IMR-90 (cell line): ENCODE measurements at regions not wholly inside any gene's neighbourhood (a gene's known extent, or its start where the extent isn't known, plus 50 kb on each side); places are given as distances from the start of the nearest gene placed in this dataset.

Source experiments
- ATAC-seq: fragments of 200-7000 bp; cut with Tn5 transposase; 2 replicates; pipeline ENCODE4 v1.9.1; 2020; ENCODE audit warnings: low read depth, mild to moderate bottlenecking, moderate library complexity
- BruUV-seq: library from RNA; stranded (reverse); fragments of 400-500 nt; replicated peaks from 2 replicates; lab custom pipeline; 2021; lab: Mats Ljungman, UMichigan
- CTCF ChIA-PET: fragments of 300-600 bp; formaldehyde crosslinking; extraction: SDS; loops from one replicate; lab custom pipeline; 2021; ENCODE audit warnings: antibody characterized with exemption; lab: Yijun Ruan, JAX
- POLR2A ChIA-PET: fragments of 300-600 bp; sonication (Branson Sonifier 250); formaldehyde crosslinking; loops from one replicate; lab custom pipeline; 2022; ENCODE audit warnings: antibody characterized with exemption; ENCODE audit not compliant: unreplicated experiment; lab: Charles Lee
- DNase-seq: peaks from one replicate; pipeline ENCODE4 v3.0.0; 2013
- H2AFZ ChIP-seq: replicated peaks from 2 replicates; pipeline ENCODE3; 2013; ENCODE audit warnings: low read length, mild to moderate bottlenecking; ENCODE audit not compliant: poor library complexity
- H2AK5ac ChIP-seq: 2 replicates; pipeline ENCODE4 v1.6.1; 2013; ENCODE audit warnings: low read depth, low read length, inconsistent platforms
- H2AK9ac ChIP-seq: replicated peaks from 2 replicates; pipeline ENCODE3; 2013; ENCODE audit warnings: mild to moderate bottlenecking, low read depth, low read length, moderate library complexity; ENCODE audit not compliant: poor library complexity
- H2BK120ac ChIP-seq: 2 replicates; pipeline ENCODE4 v1.6.1; 2013; ENCODE audit warnings: low read depth, low read length, inconsistent platforms
- H2BK15ac ChIP-seq: 3 replicates; pipeline ENCODE4 v1.6.1; 2013; ENCODE audit warnings: low read depth, low read length, inconsistent platforms
- H2BK20ac ChIP-seq: 2 replicates; pipeline ENCODE4 v1.6.1; 2013; ENCODE audit warnings: low read depth, mild to moderate bottlenecking, inconsistent platforms, low read length, moderate library complexity
- H2BK5ac ChIP-seq: 2 replicates; pipeline ENCODE4 v1.6.1; 2013; ENCODE audit warnings: mild to moderate bottlenecking, low read depth, low read length, inconsistent platforms; ENCODE audit not compliant: poor library complexity, severe bottlenecking
- H3K14ac ChIP-seq: replicated peaks from 2 replicates; pipeline ENCODE4 v1.6.1; 2013; ENCODE audit warnings: low read depth, low read length, inconsistent platforms
- H3K18ac ChIP-seq: 2 replicates; pipeline ENCODE4 v1.6.1; 2013; ENCODE audit warnings: low read depth, low read length, control low read depth
- H3K23ac ChIP-seq: 2 replicates; pipeline ENCODE4 v1.6.1; 2013; ENCODE audit warnings: low read depth, low read length, inconsistent platforms
- H3K27ac ChIP-seq: 2 replicates; pipeline ENCODE4 v1.5.1; 2013; ENCODE audit warnings: mild to moderate bottlenecking, control low read depth, low read length; ENCODE audit not compliant: insufficient read depth
- H3K27me3 ChIP-seq: 2 replicates; pipeline ENCODE4 v1.6.1; 2013; ENCODE audit warnings: low read length; ENCODE audit not compliant: control insufficient read depth, insufficient read depth
- H3K36me3 ChIP-seq: 2 replicates; pipeline ENCODE4 v1.6.1; 2013; ENCODE audit warnings: low read length, mixed read lengths; ENCODE audit not compliant: control insufficient read depth, insufficient read depth
- H3K4ac ChIP-seq: 2 replicates; pipeline ENCODE4 v1.6.1; 2013; ENCODE audit warnings: low read depth, low read length, inconsistent platforms
- H3K4me1 ChIP-seq: 2 replicates; pipeline ENCODE4 v1.6.1; 2013; ENCODE audit warnings: low read length, mixed read lengths; ENCODE audit not compliant: control insufficient read depth, insufficient read depth
- H3K4me2 ChIP-seq: 2 replicates; pipeline ENCODE4 v1.6.1; 2013; ENCODE audit warnings: low read depth, mild to moderate bottlenecking, control low read depth, low read length, moderate library complexity
- H3K4me3 ChIP-seq: 2 replicates; pipeline ENCODE4 v1.5.1; 2013; ENCODE audit warnings: low read depth, mild to moderate bottlenecking, control low read depth, low read length, moderate library complexity; ENCODE audit not compliant: insufficient read depth
- H3K56ac ChIP-seq: 2 replicates; pipeline ENCODE4 v1.6.1; 2013; ENCODE audit warnings: low read length, inconsistent platforms; ENCODE audit not compliant: insufficient read depth; ENCODE audit errors: extremely low read depth
- H3K79me1 ChIP-seq, 2 experiments: 2 replicates each; pipeline ENCODE4 v1.6.1; 2013; ENCODE audit warnings: low read length in 2 of 2, inconsistent platforms in 1 of 2, low read depth in 1 of 2
- H3K9ac ChIP-seq: 2 replicates; pipeline ENCODE4 v1.6.1; 2013; ENCODE audit warnings: low read depth, low read length, control low read depth
- H3K9me1 ChIP-seq: 2 replicates; pipeline ENCODE4 v1.6.1; 2013; ENCODE audit warnings: low read length, inconsistent platforms; ENCODE audit not compliant: insufficient read depth
- H3K9me3 ChIP-seq: 2 replicates; pipeline ENCODE4 v1.6.1; 2013; ENCODE audit warnings: low read length; ENCODE audit not compliant: control insufficient read depth, insufficient read depth
- H4K20me1 ChIP-seq: 2 replicates; pipeline ENCODE4 v1.6.1; 2013; ENCODE audit warnings: low read length, inconsistent platforms; ENCODE audit not compliant: insufficient read depth
- H4K5ac ChIP-seq: 2 replicates; pipeline ENCODE4 v1.6.1; 2013; ENCODE audit warnings: mild to moderate bottlenecking, low read depth, low read length, control low read depth
- H4K8ac ChIP-seq, 2 experiments: 2 replicates each; pipeline ENCODE4 v1.6.1; 2013; ENCODE audit warnings: low read depth in 2 of 2, low read length in 2 of 2, control low read depth in 1 of 2, inconsistent platforms in 1 of 2
- H4K91ac ChIP-seq: 2 replicates; pipeline ENCODE4 v1.6.1; 2013; ENCODE audit warnings: low read depth, low read length, inconsistent platforms; ENCODE audit not compliant: insufficient read depth
- BHLHE40 ChIP-seq: fragments of 150-350 bp; IDR thresholded peaks from 2 replicates; pipeline ENCODE4 v1.6.1; 2016; ENCODE audit warnings: mild to moderate bottlenecking, low read depth, low read length
- CEBPB ChIP-seq: IDR thresholded peaks from 2 replicates; pipeline ENCODE4 v1.6.1; 2012; ENCODE audit warnings: low read depth, low read length, improper control_type of control experiment
- CHD1 ChIP-seq: IDR thresholded peaks from 2 replicates; pipeline ENCODE4 v1.6.1; 2012; ENCODE audit warnings: low read depth, low read length, improper control_type of control experiment
- FOS ChIP-seq: fragments of 150-350 bp; IDR thresholded peaks from 2 replicates; pipeline ENCODE4 v1.6.1; 2016; ENCODE audit warnings: low read depth, low read length
- MAFK ChIP-seq: IDR thresholded peaks from 2 replicates; pipeline ENCODE4 v1.6.1; 2012; ENCODE audit warnings: low read depth, low read length, improper control_type of control experiment
- MAZ ChIP-seq: IDR thresholded peaks from 2 replicates; pipeline ENCODE4 v1.6.1; 2012; ENCODE audit warnings: low read depth, mild to moderate bottlenecking, low read length, improper control_type of control experiment, moderate library complexity, borderline replicate concordance
- MXI1 ChIP-seq: IDR thresholded peaks from 2 replicates; pipeline ENCODE4 v1.6.1; 2012; ENCODE audit warnings: low read depth, mild to moderate bottlenecking, low read length, moderate library complexity, borderline replicate concordance
- NFE2L2 ChIP-seq: fragments of 150-350 bp; IDR thresholded peaks from 2 replicates; pipeline ENCODE4 v1.6.1; 2016; ENCODE audit warnings: low read depth, mild to moderate bottlenecking, low read length
- POLR2A ChIP-seq: IDR thresholded peaks from 2 replicates; pipeline ENCODE4 v1.6.1; 2012; ENCODE audit warnings: mild to moderate bottlenecking, low read depth, low read length
- RAD21 ChIP-seq: IDR thresholded peaks from 2 replicates; pipeline ENCODE4 v1.6.1; 2012; ENCODE audit warnings: low read length, improper control_type of control experiment
- RCOR1 ChIP-seq: IDR thresholded peaks from 2 replicates; pipeline ENCODE4 v1.6.1; 2012; ENCODE audit warnings: mild to moderate bottlenecking, low read length, improper control_type of control experiment; ENCODE audit not compliant: insufficient replicate concordance
- RFX5 ChIP-seq: IDR thresholded peaks from 2 replicates; pipeline ENCODE4 v1.8.0; 2012; ENCODE audit warnings: low read depth, mild to moderate bottlenecking, low read length, moderate library complexity
- whole genome bisulfite sequencing, 2 experiments: methylation state at CpG; one replicate each; pipeline versions ENCODE4 v1.1.5 to v1.1.7; 2013; ENCODE audit warnings: missing lambda C conversion rate in 2 of 2; ENCODE audit not compliant: insufficient read length in 1 of 2; ENCODE audit errors: extremely low coverage in 2 of 2; 5-methylcytosine and 5-hydroxymethylcytosine counted together
- dilution Hi-C: fragments of 300-500 bp; cut with HindIII; formaldehyde crosslinking; loops from one replicate; pipeline ENCODE4 v1.14.3; 2018; ENCODE audit warnings: low sequenced_read_pairs; ENCODE audit not compliant: unreplicated experiment
- in situ Hi-C: fragments of 300-500 bp; cut with MboI; formaldehyde crosslinking; loops from 3 replicates; pipeline ENCODE4 v1.14.3; 2019; ENCODE audit warnings: low sequenced_read_pairs, inconsistent platforms, mixed read lengths
- intact Hi-C: fragments of 100-400 bp; cut with micrococcal nuclease; formaldehyde crosslinking; loops from 2 replicates; pipeline ENCODE4 v1.10.0; 2022
- TF ChIP-seq, protein P1 (sequence below): conservative IDR thresholded peaks from 2 replicates; pipeline ENCODE4 v1.5.1; 2012; ENCODE audit warnings: mild to moderate bottlenecking, low read depth, low read length, improper control_type of control experiment
- TF ChIP-seq, protein P2 (sequence below): fragments of 150-350 bp; IDR thresholded peaks from 2 replicates; pipeline ENCODE4 v1.6.1; 2016; ENCODE audit warnings: low read depth, mild to moderate bottlenecking, low read length, moderate library complexity, borderline replicate concordance
- TF ChIP-seq, protein P3 (sequence below): fragments of 150-350 bp; IDR thresholded peaks from 2 replicates; pipeline ENCODE4 v1.6.1; 2017; ENCODE audit warnings: mild to moderate bottlenecking, antibody characterized with exemption, low read length, low read depth

DNA sequence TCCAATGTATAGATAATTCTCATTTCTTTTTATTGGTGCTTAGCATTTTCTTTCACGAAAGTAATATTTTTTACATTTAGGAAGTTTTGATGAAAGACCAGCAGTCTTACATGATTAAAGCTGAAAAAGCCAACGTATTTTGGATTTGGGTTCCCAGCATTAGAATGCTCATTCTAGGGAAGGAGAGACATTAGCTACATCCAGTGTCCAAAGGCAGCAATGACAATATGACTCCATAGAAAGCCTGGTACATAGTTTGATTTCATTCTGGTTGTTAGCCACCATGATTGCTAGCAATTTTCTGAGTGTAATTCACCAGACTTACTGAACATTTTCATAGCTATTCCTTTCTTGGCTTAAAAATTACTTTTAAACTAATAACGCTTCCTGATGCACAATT lies 1397.5 kb downstream of the PCDH7 start:
- no peaks in the 10 kb centered on the region for H3K27me3 ChIP-seq
- H2BK15ac ChIP-seq = no peak overlapping the region
- H4K5ac ChIP-seq = no peak overlapping the region
- TF ChIP-seq FOS (no peak), MXI1 (no peak), MAFK (no peak), RFX5 (no peak), POLR2A (no peak), CEBPB (no peak), NFE2L2 (no peak), CHD1 (no peak), BHLHE40 (no peak), RAD21 (no peak), RCOR1 (no peak), MAZ (no peak)
- TF ChIP-seq, protein P1, sequence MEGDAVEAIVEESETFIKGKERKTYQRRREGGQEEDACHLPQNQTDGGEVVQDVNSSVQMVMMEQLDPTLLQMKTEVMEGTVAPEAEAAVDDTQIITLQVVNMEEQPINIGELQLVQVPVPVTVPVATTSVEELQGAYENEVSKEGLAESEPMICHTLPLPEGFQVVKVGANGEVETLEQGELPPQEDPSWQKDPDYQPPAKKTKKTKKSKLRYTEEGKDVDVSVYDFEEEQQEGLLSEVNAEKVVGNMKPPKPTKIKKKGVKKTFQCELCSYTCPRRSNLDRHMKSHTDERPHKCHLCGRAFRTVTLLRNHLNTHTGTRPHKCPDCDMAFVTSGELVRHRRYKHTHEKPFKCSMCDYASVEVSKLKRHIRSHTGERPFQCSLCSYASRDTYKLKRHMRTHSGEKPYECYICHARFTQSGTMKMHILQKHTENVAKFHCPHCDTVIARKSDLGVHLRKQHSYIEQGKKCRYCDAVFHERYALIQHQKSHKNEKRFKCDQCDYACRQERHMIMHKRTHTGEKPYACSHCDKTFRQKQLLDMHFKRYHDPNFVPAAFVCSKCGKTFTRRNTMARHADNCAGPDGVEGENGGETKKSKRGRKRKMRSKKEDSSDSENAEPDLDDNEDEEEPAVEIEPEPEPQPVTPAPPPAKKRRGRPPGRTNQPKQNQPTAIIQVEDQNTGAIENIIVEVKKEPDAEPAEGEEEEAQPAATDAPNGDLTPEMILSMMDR = no peak
- TF ChIP-seq, protein P2, sequence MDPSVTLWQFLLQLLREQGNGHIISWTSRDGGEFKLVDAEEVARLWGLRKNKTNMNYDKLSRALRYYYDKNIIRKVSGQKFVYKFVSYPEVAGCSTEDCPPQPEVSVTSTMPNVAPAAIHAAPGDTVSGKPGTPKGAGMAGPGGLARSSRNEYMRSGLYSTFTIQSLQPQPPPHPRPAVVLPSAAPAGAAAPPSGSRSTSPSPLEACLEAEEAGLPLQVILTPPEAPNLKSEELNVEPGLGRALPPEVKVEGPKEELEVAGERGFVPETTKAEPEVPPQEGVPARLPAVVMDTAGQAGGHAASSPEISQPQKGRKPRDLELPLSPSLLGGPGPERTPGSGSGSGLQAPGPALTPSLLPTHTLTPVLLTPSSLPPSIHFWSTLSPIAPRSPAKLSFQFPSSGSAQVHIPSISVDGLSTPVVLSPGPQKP = no peak
- TF ChIP-seq, protein P3, sequence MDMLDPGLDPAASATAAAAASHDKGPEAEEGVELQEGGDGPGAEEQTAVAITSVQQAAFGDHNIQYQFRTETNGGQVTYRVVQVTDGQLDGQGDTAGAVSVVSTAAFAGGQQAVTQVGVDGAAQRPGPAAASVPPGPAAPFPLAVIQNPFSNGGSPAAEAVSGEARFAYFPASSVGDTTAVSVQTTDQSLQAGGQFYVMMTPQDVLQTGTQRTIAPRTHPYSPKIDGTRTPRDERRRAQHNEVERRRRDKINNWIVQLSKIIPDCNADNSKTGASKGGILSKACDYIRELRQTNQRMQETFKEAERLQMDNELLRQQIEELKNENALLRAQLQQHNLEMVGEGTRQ = no peak
- H3K14ac ChIP-seq = no peak overlapping the region
- no peak overlapping the region for H3K9ac ChIP-seq
- H3K23ac ChIP-seq = no peak overlapping the region
- no peak overlapping the region for H3K18ac ChIP-seq
- no peak overlapping the region for H2AK9ac ChIP-seq
- H4K8ac ChIP-seq = no peak overlapping the region
- H2AFZ ChIP-seq = no peak overlapping the region
- in situ Hi-C loops (no loop called here), dilution Hi-C loops (no loop called here), intact Hi-C loops (no loop called here)
- no peak overlapping the region for H3K27ac ChIP-seq
- no peaks in the 10 kb centered on the region for H4K20me1 ChIP-seq
- WGBS, 2 experiments = no CpG with 5 or more reads among the region's 3 CpGs
- H2BK120ac ChIP-seq = no peak overlapping the region
- H2AK5ac ChIP-seq = no peak overlapping the region
- ChIA-PET POLR2A (no interaction called here), CTCF (no interaction called here)
- H3K4me1 ChIP-seq = no peaks in the 10 kb centered on the region
- no peak overlapping the region for H2BK5ac ChIP-seq
- H3K9me3 ChIP-seq = 0 out of 2 replicates have a peak, but pooled peaks cover 2% of the 10 kb centered on the region
- H3K4ac ChIP-seq = no peak overlapping the region
- DNase-seq (no peak), ATAC-seq (no peak)
- no peak overlapping the region for H3K56ac ChIP-seq
- no TSS peak for BruUV-seq
- H3K36me3 ChIP-seq = no peaks in the 10 kb centered on the region
- H3K79me1 ChIP-seq = no peaks in the 10 kb centered on the region
- H3K4me2 ChIP-seq = no peak overlapping the region
- no peak overlapping the region for H2BK20ac ChIP-seq
- H3K9me1 ChIP-seq = no peaks in the 10 kb centered on the region
- no peak overlapping the region for H3K4me3 ChIP-seq
- H4K91ac ChIP-seq = no peak overlapping the region
